Endothelial cell of umbilical vein (primary cell): ENCODE measurements at regions not wholly inside any gene's neighbourhood (a gene's known extent, or its start where the extent isn't known, plus 50 kb on each side); places are given as distances from the start of the nearest gene placed in this dataset.

Experiments
- BruUV-seq: library from RNA; stranded (reverse); fragments of 400-500 nt; replicated peaks from 2 replicates; lab custom pipeline; 2021; lab: Mats Ljungman, UMichigan
- CTCF ChIA-PET: fragments of 300-600, 350-600 bp; sonication (Branson Sonifier 250); formaldehyde crosslinking; loops from one replicate; lab custom pipeline; 2021; ENCODE audit warnings: antibody characterized with exemption, inconsistent platforms; lab: Charles Lee
- POLR2A ChIA-PET: fragments of 300-600, 350-600 bp; sonication (Branson Sonifier 250); formaldehyde crosslinking; loops from one replicate; lab custom pipeline; 2021; ENCODE audit warnings: antibody characterized with exemption, inconsistent platforms; lab: Charles Lee
- DNase-seq: peaks from one replicate; pipeline ENCODE4 v3.0.0-alpha.2; 2011; ENCODE audit warnings: low read depth, low spot score
- FAIRE-seq: peaks from 2 replicates; lab custom pipeline; 2011; peaks lifted over from hg19 to GRCh38; lab: Jason Lieb, UNC
- H2AFZ ChIP-seq: 2 replicates; pipeline ENCODE4 v1.6.0; 2012; ENCODE audit warnings: low read depth, low read length, control low read depth, inconsistent platforms
- H3K27ac ChIP-seq: 2 replicates; pipeline ENCODE4 v1.5.1; 2011; ENCODE audit warnings: low read depth, mild to moderate bottlenecking, control low read depth, low read length, moderate library complexity; ENCODE audit not compliant: insufficient read depth
- H3K27me3 ChIP-seq, 2 experiments: 2 replicates each; pipeline versions ENCODE4 v1.6.0 to v1.6.1; 2011; ENCODE audit warnings: low read length in 2 of 2, mixed read lengths in 1 of 2; ENCODE audit not compliant: control insufficient read depth in 2 of 2, insufficient read depth in 2 of 2
- H3K36me3 ChIP-seq, 2 experiments: 2 replicates in 1 of 2; 3 replicates in 1 of 2; pipeline ENCODE4 v1.5.1; 2011; ENCODE audit warnings: low read length in 2 of 2, mild to moderate bottlenecking in 1 of 2, moderate library complexity in 1 of 2; ENCODE audit not compliant: control insufficient read depth in 2 of 2, insufficient read depth in 2 of 2; ENCODE audit errors: extremely low read depth in 1 of 2
- H3K4me1 ChIP-seq: 3 replicates; pipeline ENCODE4 v1.5.1; 2011; ENCODE audit warnings: mild to moderate bottlenecking, low read length; ENCODE audit not compliant: control insufficient read depth, insufficient read depth; ENCODE audit errors: extremely low read depth
- H3K4me2 ChIP-seq: 2 replicates; pipeline ENCODE4 v1.6.1; 2011; ENCODE audit warnings: low read length, control low read depth, mixed read lengths; ENCODE audit not compliant: insufficient read depth
- H3K4me3 ChIP-seq, 3 experiments: fragments of 200-600 bp in 1 of 3; sonication (generic), shearing (Covaris generic) in 1 of 3; replicated peaks in 1 of 3; 2 replicates each; pipeline ENCODE4 v1.5.1; 2011 to 2016; ENCODE audit warnings: control low read depth in 3 of 3, low read length in 3 of 3, mild to moderate bottlenecking in 2 of 3, inconsistent platforms in 1 of 3, low read depth in 1 of 3, moderate library complexity in 1 of 3; ENCODE audit not compliant: insufficient read depth in 1 of 3
- H3K79me2 ChIP-seq: 2 replicates; pipeline ENCODE4 v1.6.0; 2012; ENCODE audit warnings: low read length, inconsistent platforms; ENCODE audit not compliant: control insufficient read depth, insufficient read depth
- H3K9ac ChIP-seq: replicated peaks from 2 replicates; pipeline ENCODE3; 2011; ENCODE audit warnings: low read length, control low read depth; ENCODE audit not compliant: insufficient read depth; ENCODE audit errors: extremely low read depth
- H3K9me1 ChIP-seq: replicated peaks from 3 replicates; pipeline ENCODE4 v1.6.0; 2011; ENCODE audit warnings: mild to moderate bottlenecking, low read length; ENCODE audit not compliant: control insufficient read depth, insufficient read depth; ENCODE audit errors: extremely low read depth
- H3K9me3 ChIP-seq: replicated peaks from 2 replicates; pipeline ENCODE4 v1.5.1; 2012; ENCODE audit warnings: low read length, inconsistent platforms; ENCODE audit not compliant: control insufficient read depth, insufficient read depth
- H4K20me1 ChIP-seq: replicated peaks from 2 replicates; pipeline ENCODE3; 2011; ENCODE audit warnings: mild to moderate bottlenecking, low read length; ENCODE audit not compliant: control insufficient read depth, insufficient read depth; ENCODE audit errors: extremely low read depth
- EZH2 ChIP-seq: IDR thresholded peaks from 2 replicates; pipeline ENCODE4 v1.6.1; 2012; ENCODE audit warnings: borderline replicate concordance, low read depth, mild to moderate bottlenecking, moderate library complexity, low read length, inconsistent platforms; ENCODE audit not compliant: severe bottlenecking
- FOS ChIP-seq: IDR thresholded peaks from 2 replicates; pipeline ENCODE4 v1.6.1; 2011; ENCODE audit warnings: mild to moderate bottlenecking, low read length, moderate library complexity, borderline replicate concordance; ENCODE audit not compliant: insufficient read depth
- GATA2 ChIP-seq: IDR thresholded peaks from 2 replicates; pipeline ENCODE4 v1.7.0; 2011; ENCODE audit warnings: low read depth, mild to moderate bottlenecking, moderate library complexity, mixed read lengths, low read length; ENCODE audit not compliant: insufficient read length, insufficient read depth
- JUN ChIP-seq: IDR thresholded peaks from 2 replicates; pipeline ENCODE4 v1.6.1; 2011; ENCODE audit warnings: borderline replicate concordance, low read depth; ENCODE audit not compliant: insufficient read length, insufficient read depth
- MAX ChIP-seq: IDR thresholded peaks from 2 replicates; pipeline ENCODE4 v1.6.1; 2011; ENCODE audit not compliant: insufficient read depth, insufficient read length
- MYC ChIP-seq: IDR thresholded peaks from one replicate; pipeline ENCODE4 v1.6.1; 2011; ENCODE audit warnings: mild to moderate bottlenecking, low read depth, low read length
- POLR2A ChIP-seq: IDR thresholded peaks from 2 replicates; pipeline ENCODE4 v1.6.1; 2012; ENCODE audit warnings: low read depth, mild to moderate bottlenecking, control low read depth, low read length
- POLR2AphosphoS5 ChIP-seq: IDR thresholded peaks from 2 replicates; pipeline ENCODE4 v1.6.1; 2012; ENCODE audit warnings: low read depth, mild to moderate bottlenecking, control low read depth, low read length, moderate library complexity; ENCODE audit not compliant: insufficient read depth
- dilution Hi-C: fragments of 300-500 bp; cut with MboI; formaldehyde crosslinking; loops from one replicate; pipeline ENCODE4 v1.15.0; 2019; ENCODE audit warnings: low sequenced_read_pairs; ENCODE audit not compliant: extremely low pct_ligation_motif_present
- intact Hi-C: fragments of 100-400 bp; cut with micrococcal nuclease; formaldehyde crosslinking; loops from one replicate; pipeline ENCODE4 v1.10.0; 2022
- TF ChIP-seq, protein P1 (sequence below), 2 donors: IDR thresholded peaks; 1 replicate in 1 of 2; 2 replicates in 1 of 2; pipeline ENCODE4 v1.5.1; 2011; ENCODE audit warnings: low read length in 2 of 2, mild to moderate bottlenecking in 2 of 2, moderate library complexity in 2 of 2, control low read depth in 1 of 2, inconsistent platforms in 1 of 2, low read depth in 1 of 2; ENCODE audit not compliant: insufficient read depth in 1 of 2; ENCODE audit errors: extremely low read depth in 1 of 2

DNA sequence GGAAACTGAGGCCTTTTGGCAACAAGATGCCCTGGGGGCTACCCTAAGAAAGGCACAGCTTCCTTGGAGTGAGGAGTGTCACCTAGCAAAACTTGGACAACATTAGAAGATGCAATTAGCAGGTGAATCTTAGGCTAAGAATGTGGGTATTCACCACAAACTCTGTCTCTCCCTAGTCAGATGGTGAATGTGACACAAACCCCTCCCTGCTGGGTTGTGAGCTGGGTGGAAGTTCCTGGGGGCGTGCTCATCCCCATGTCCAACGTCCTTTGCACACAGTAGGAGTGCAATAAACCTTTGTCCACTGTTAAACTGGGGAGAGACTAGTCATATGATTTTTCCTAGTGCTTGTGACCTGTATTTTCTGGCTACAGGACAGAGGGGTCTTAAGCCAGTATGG lies 67.1 kb upstream of the SH3GL3 start:
- ChIA-PET POLR2A (no interaction called here), CTCF (interaction anchor here (1.2 to 4.7 kb wide), 4 partner anchors 23 to 132 kb away, joined by 3 to 108 read pairs (median 4); no protein-coding TSS in a partner anchor)
- dilution Hi-C loops (no loop called here), intact Hi-C loops (loop anchor here (1.0 kb wide), 1 partner anchor 132 kb away; no protein-coding TSS in a partner anchor)
- no peaks in the 10 kb centered on the region for H3K36me3 ChIP-seq
- no peak overlapping the region for H3K4me2 ChIP-seq
- no peak overlapping the region for H3K9ac ChIP-seq
- peaks cover 5 to 16% of the 10 kb centered on the region in 2 experiments for H3K27me3 ChIP-seq
- no peak for TF ChIP-seq GATA2
- no peak for TF ChIP-seq JUN
- TF ChIP-seq MYC = no peak
- TF ChIP-seq FOS = no peak
- no peak for TF ChIP-seq POLR2AphosphoS5
- no peak for TF ChIP-seq MAX
- TF ChIP-seq, protein P1, sequence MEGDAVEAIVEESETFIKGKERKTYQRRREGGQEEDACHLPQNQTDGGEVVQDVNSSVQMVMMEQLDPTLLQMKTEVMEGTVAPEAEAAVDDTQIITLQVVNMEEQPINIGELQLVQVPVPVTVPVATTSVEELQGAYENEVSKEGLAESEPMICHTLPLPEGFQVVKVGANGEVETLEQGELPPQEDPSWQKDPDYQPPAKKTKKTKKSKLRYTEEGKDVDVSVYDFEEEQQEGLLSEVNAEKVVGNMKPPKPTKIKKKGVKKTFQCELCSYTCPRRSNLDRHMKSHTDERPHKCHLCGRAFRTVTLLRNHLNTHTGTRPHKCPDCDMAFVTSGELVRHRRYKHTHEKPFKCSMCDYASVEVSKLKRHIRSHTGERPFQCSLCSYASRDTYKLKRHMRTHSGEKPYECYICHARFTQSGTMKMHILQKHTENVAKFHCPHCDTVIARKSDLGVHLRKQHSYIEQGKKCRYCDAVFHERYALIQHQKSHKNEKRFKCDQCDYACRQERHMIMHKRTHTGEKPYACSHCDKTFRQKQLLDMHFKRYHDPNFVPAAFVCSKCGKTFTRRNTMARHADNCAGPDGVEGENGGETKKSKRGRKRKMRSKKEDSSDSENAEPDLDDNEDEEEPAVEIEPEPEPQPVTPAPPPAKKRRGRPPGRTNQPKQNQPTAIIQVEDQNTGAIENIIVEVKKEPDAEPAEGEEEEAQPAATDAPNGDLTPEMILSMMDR (IDR thresholded peaks at IDR 0.05; ENCODE audit: extremely low read depth in 1 of 2, insufficient read depth in 1 of 2, low read depth in 1 of 2, low read length in 2 of 2) = no peak
- no peak for TF ChIP-seq EZH2
- no peak for TF ChIP-seq POLR2A
- no peaks in the 10 kb centered on the region for H3K9me1 ChIP-seq
- H3K27ac ChIP-seq = no peak overlapping the region
- H3K4me1 ChIP-seq = no peaks in the 10 kb centered on the region
- no peaks in the 10 kb centered on the region for H3K9me3 ChIP-seq
- H3K4me3 ChIP-seq = no peak overlapping the region
- no peak overlapping the region for H2AFZ ChIP-seq
- no TSS peak for BruUV-seq
- no peak for FAIRE-seq
- H4K20me1 ChIP-seq = no peaks in the 10 kb centered on the region
- H3K79me2 ChIP-seq = no peaks in the 10 kb centered on the region
- DNase-seq = no peak
